ENCODE measurements at regions not wholly inside any gene's neighbourhood (a gene's known extent, or its start where the extent isn't known, plus 50 kb on each side); places are given as distances from the start of the nearest gene placed in this dataset.

DNA sequence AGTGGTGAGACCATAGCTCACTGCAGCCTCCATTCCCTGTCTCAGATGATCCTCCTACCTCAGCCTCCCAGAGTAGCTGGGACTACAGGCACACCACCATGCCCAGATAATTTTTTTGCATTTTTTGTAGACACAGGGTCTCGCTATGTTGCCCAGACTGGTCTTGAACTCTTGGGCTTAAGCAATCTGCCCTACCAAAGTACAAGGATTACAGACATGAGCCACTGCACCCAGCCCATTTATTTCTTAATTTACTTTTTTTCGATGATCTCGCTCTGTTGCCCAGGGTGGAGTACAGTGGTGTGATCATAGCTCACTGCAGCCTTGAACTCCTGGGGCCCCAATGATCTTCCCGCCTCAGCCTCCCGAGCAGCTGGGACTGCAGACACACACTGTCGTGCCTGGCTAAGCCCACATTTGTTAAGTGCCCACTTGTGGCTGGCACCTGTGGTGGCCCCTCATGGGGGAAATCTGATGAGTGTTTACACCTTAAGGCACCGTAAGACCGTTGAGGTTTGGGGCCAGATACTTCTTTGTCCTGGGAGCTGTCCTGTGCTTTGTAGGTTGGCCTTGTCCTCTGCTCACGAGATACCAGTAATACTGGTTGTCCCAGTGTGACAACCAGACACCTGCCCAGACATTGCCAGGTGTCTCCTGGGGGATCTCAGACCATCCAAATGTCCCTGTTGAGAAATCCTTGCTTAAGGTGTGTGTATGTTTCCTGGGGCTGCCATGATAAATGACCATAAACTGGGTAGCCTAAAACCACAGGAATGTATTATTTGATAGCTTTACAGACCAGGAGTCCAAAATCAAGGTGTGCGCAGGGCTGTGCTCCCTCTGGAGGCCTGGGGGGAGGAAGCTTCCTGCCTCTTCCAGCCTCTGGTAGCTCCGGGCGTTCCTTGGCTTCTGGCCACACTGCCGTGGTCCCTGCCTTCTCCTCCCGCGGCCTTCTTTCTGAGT is 141.4 kb upstream of the GSE1 start:
- no peak for DNase-seq (ENCODE audit: extremely low read depth in 1 of 11, low read depth in 9 of 11, low spot score in 4 of 11)

DNA sequence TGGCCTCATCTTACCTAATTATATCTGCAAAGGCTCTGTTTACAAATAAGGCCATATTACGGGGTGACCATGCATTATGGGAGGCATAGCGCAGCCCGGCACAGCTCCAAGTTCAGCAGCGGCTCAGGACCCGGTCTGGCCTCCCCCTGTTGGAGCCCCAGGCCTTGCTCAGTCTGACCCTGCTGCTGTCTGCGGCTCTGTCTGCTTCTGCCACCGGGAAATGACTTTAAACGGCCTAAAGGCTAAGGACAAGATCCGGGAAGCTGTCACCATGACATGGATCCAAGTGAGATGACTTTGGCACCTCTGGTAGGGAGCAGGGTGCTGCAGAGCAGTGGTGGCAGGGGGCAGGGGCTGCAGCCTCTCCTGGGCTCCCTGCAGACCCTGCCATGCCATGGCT is 140.6 kb upstream of the GSE1 start:
- no peak for DNase-seq (ENCODE audit: extremely low read depth in 1 of 11, low read depth in 9 of 11, low spot score in 4 of 11)

DNA sequence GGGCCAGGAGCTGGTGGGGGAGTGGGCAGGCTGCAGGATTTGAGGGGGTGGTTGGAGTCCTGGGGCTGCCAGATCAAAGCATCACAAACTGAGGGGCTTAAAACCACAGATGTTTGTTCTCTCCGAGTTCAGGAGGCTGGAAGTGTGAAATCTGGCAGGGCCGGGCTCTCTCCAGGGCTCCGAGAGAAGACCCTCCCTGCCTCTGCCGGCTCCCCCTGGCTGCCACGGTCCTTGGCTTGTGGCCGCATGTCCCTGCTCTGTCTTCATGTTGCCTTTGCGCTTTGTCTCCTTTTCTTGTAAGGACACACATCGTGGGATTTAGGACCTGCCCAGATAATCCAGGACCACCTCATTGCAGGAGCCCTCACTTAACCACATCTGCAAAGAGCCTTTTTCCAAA is 139.8 kb upstream of the GSE1 start:
- no peak for DNase-seq (ENCODE audit: extremely low read depth in 1 of 11, low read depth in 9 of 11, low spot score in 4 of 11)

DNA sequence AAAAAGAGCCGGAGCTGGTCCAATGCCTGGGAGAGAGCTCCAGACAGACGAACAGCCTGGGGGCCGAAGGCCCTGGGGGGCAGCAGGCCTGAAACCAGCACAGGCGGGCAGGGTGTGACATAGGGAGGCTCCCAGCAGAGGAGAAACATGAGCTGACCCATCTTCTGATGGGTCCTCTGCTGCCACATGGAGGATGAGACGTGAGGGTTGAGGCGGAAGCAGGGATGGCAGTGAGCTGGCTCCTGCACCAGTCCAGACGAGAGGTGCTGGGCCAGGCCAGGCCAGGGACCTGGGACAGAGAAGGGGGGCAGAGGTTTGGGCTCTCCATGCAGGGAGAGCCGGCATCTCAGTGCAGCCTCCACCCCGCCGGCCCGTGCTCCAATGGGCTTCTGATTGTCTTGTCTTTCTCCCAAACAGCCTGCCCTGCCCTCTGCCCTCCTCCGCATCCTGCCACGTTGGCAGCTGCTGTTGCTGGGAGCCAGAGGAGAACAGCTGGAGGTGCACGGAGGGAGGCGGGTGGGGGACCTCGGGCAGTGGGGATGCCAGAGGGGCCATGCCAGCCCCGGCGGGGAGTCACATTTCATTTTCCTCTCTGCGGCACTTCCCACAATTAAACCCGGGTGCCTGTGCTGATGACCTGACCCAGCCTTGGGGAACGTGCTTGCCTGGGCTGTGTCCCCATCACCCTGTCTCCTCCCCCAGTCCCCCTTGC is 139.1 kb upstream of the GSE1 start:
- DNase-seq (ENCODE audit: extremely low read depth in 1 of 11, low read depth in 9 of 11, low spot score in 4 of 11), result no peak

GRCh38 chr16:85474621-85475217 is 138.4 kb upstream of the GSE1 start:
- no peak for DNase-seq (ENCODE audit: extremely low read depth in 1 of 11, low read depth in 9 of 11, low spot score in 4 of 11)

DNA sequence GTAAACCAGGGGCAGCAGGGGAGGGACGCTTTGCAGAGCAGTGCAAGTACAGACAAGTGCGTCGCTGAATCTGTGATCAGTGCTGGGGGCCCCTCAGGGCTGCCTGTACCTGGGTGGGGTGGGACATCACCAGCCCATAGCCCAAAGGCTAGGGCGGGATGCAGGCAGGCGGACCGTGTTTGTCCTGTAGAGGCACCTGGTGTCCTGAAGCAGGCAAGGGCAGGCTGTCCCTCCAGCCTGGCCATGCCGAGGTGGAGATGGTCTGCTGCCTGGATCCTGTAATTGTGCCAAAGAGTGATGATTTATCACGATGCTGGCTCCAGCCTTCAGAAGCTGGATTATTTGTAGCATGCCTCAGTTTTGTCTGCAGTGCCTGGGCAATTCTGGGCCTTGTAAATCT is 137.9 kb upstream of the GSE1 start:
- DNase-seq (ENCODE audit: extremely low read depth in 1 of 11, low read depth in 9 of 11, low spot score in 4 of 11), result peak in 1 of 11 donors; percentile 48

DNA sequence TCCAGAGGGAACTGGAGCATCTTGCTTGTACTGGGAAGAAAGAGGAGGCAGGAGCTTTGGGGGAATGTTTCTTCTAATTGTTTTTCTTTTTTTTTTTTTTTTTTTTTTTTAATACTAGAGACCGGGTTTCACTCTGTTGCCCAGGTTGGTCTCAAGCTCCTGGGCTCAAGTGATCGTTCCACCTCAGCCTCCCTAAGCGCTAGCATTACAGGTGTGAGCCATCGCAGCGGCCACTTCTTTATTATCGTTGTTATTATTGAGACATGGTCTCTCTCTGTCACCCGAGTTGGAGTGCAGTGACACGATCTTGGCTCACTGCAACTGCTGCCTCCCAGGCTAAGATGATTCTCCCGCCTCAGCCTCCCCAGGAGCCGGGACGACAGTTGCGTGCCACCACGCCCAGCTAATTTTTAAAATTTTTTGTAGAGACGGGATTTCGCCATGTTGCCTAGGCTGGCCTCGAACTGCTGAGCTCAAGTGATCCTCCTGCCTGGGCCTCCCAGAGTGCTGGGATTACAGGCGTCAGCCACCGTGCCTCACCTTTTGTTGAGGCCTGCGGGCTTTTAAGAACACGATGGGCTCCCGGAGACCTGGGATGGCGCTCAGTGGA is 137.3 kb upstream of the GSE1 start:
- DNase-seq (ENCODE audit: extremely low read depth in 1 of 11, low read depth in 9 of 11, low spot score in 4 of 11), result no peak

DNA sequence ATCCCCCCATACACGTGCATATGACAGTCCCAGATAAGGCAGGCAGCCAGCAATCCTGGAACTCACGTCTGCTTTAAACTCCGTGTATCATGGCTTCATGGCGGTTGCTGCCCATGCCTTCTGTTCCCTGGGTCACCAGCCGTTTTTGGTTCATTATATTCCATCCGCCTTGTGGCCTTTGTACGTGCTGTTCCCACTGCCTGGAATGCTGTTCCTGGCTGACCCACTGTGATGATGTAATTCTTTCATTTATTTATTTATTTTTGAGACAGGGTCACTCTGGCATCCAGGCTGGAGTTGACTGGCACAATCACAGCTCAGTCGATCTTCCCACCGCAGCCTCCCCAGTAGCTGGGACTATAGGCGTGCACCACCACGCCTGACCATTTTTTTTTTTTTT is 136.7 kb upstream of the GSE1 start:
- no peak for DNase-seq (ENCODE audit: extremely low read depth in 1 of 11, low read depth in 9 of 11, low spot score in 4 of 11)

DNA sequence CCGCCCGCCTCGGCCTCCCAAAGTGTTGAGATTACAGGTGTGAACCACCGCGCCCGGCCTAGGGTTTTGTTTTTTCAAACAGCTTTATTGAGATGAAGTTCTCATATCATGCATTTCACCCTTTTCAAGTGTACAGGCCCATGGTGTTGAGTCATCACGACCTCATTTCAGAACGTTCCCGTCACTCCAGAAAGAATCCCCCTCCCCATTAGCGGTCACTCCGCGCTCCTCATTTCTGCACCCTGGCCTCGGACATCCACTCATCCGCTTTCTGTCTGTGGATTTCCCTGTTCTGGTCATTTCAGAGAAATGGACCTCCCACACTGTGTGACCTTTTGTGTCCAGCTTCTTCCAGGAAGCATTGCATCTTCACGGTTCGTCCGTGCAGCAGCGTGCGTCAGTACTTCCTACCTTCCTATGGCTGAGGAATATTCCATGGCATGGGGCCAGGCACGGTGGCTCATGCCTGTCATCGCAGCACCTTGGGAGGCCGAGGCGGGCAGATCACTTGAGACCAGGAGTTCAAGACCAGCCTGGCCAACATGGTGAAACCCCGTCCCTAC is 135.2 kb upstream of the GSE1 start:
- DNase-seq (ENCODE audit: extremely low read depth in 1 of 11, low read depth in 9 of 11, low spot score in 4 of 11), result no peak

- DNase-seq (ENCODE audit: extremely low read depth in 1 of 11, low read depth in 9 of 11, low spot score in 4 of 11), result no peak
Measured at GRCh38 chr16:85479972-85480726, 133.0 kb upstream of the GSE1 start.

- DNase-seq (ENCODE audit: extremely low read depth in 1 of 11, low read depth in 9 of 11, low spot score in 4 of 11), result no peak
Measured at GRCh38 chr16:85480727-85481101, 132.4 kb upstream of the GSE1 start.

DNA sequence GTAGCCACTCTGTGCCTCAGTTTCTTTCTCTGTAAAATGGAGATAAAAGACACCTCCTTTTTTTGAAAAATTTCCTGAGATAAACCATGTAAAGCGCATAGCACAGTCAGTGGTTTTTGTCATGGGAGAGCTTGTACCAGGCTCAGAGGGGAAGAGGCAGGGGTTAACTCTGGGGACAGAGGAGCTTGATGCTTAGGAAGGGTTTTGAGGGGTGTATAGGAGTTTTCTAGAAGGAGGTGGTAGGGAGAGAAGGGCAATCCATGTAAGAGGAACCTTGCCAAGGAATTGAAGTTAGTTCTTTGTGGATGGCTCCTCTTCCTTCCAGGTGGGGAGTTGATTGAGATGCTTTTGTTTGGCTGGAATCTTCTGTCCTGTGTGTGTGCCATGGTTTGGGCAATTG is 131.9 kb upstream of the GSE1 start:
- DNase-seq (ENCODE audit: extremely low read depth in 1 of 11, low read depth in 9 of 11, low spot score in 4 of 11), result no peak

- no peak for DNase-seq (ENCODE audit: extremely low read depth in 1 of 11, low read depth in 9 of 11, low spot score in 4 of 11)
Measured at GRCh38 chr16:85481738-85482137, 131.4 kb upstream of the GSE1 start.

GRCh38 chr16:85483424-85483823 is 129.7 kb upstream of the GSE1 start:
- no peak for DNase-seq (ENCODE audit: extremely low read depth in 1 of 11, low read depth in 9 of 11, low spot score in 4 of 11)

DNA sequence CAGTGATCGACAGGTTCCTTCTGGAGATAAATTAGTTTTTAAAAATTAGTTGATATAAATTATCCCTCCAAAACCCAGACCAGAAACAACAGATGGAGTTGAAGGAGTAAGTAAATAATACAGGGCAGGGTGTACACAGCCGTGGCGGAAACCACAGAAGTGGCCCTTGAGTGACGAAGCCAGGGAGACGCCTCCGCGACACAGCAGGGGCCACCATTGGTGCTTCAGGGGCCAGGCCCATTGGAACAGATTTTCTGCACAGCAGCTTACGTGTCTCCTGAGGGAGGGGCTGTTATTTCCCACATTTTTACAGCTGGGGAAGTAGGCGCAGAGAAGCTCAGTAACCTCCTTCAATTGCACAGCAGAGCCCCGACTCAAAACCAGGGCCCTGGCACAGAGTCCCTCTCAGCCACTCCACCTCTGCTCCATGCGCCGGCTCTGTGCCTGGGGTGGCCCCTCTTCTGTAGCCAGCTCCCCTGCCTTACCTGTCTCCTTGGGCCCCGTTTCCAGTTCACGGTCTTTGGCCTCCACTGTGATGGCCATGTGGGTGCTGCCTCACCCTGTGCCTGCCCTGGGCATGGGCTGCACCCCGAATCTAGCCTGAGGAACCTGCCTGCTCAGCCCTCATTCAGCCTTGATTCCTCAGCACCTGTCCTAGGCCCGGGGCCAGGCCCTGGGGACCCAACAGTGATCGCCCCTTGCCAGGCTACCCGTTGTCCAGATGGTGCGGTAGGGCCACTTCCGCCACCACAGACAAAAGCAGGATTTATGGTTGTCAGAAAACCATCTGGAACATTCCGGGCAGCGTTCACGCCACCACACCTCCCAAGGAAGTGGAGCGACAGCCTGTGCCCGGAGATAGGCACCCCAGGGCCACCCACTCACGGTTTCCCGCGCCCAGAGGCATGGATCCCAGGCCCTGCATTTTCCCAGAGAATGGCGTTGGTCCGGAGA is 128.5 kb upstream of the GSE1 start:
- DNase-seq (ENCODE audit: extremely low read depth in 1 of 11, low read depth in 9 of 11, low spot score in 4 of 11), result no peak

DNA sequence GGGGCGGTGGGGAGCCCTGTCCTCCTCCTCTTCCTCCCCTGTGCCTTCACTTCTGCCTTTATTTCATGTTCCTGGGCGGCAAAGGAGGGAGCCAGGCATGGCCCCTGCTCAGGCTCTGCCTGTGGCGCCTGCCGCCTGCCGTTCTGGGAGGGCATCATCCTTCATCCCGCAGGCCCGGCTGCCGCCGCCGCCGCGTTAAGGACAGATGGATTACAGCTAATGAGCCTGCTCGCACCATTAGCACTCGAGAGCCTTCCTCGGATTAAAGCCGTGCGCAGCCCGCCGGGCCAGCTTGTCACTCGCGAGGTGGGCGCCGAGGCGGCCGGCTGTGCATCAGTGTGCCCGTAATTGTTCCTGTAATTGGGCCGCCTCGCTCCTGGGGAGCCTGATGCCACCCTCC is 127.7 kb upstream of the GSE1 start:
- DNase-seq (ENCODE audit: extremely low read depth in 1 of 11, low read depth in 9 of 11, low spot score in 4 of 11), result no peak

GRCh38 chr16:85486256-85486915 is 126.7 kb upstream of the GSE1 start:
- no peak for DNase-seq (ENCODE audit: extremely low read depth in 1 of 11, low read depth in 9 of 11, low spot score in 4 of 11)

Data from renal cortex interstitium (tissue), 11 donors.